GM12878 (cell line): ENCODE measurements at regions not wholly inside any gene's neighbourhood (a gene's known extent, or its start where the extent isn't known, plus 50 kb on each side); places are given as distances from the start of the nearest gene placed in this dataset.

Source experiments
- CREB1 ChIP-seq: IDR thresholded peaks from 2 replicates; pipeline ENCODE4 v1.6.1; 2012; ENCODE audit warnings: low read depth, mild to moderate bottlenecking, inconsistent platforms
- CTCF ChIP-seq, 3 experiments: IDR thresholded peaks in 2 of 3; conservative IDR thresholded peaks in 1 of 3; 2 replicates each; pipeline ENCODE4 v1.5.1; 2011; ENCODE audit warnings: low read depth in 3 of 3, low read length in 3 of 3, mild to moderate bottlenecking in 3 of 3, control low read depth in 2 of 3, moderate library complexity in 2 of 3, inconsistent platforms in 1 of 3, mixed read lengths in 1 of 3; ENCODE audit not compliant: control insufficient read depth in 2 of 3, insufficient read depth in 1 of 3; ENCODE audit errors: extremely low read depth in 1 of 3
- JUND ChIP-seq: IDR thresholded peaks from 2 replicates; pipeline ENCODE4 v1.6.1; 2012; ENCODE audit warnings: low read depth, mild to moderate bottlenecking, low read length, improper control_type of control experiment, moderate library complexity
- NRF1 ChIP-seq: conservative IDR thresholded peaks from 2 replicates; pipeline ENCODE4 v1.6.1; 2011; ENCODE audit warnings: mild to moderate bottlenecking, low read depth, low read length, improper control_type of control experiment
- POLR2AphosphoS5 ChIP-seq: IDR thresholded peaks from 2 replicates; pipeline ENCODE4 v1.6.1; 2011; ENCODE audit warnings: mild to moderate bottlenecking, low read length, inconsistent platforms
- SP1 ChIP-seq: IDR thresholded peaks from one replicate; pipeline ENCODE4 v1.6.1; 2011; ENCODE audit warnings: low read depth, low read length
- SPI1 ChIP-seq: IDR thresholded peaks from 2 replicates; pipeline ENCODE4 v1.6.1; 2011; ENCODE audit warnings: low read depth, mild to moderate bottlenecking, low read length, moderate library complexity, borderline replicate concordance; ENCODE audit not compliant: insufficient read depth
- TCF7 ChIP-seq: IDR thresholded peaks from 2 replicates; pipeline ENCODE4 v1.6.1; 2014; ENCODE audit warnings: antibody characterized with exemption, borderline replicate concordance
- TF ChIP-seq, protein P1 (sequence below): fragments of 450-650 bp; IDR thresholded peaks from 2 replicates; pipeline ENCODE4 v1.6.1; 2017; ENCODE audit warnings: antibody characterized with exemption, mild to moderate bottlenecking, moderate library complexity

DNA sequence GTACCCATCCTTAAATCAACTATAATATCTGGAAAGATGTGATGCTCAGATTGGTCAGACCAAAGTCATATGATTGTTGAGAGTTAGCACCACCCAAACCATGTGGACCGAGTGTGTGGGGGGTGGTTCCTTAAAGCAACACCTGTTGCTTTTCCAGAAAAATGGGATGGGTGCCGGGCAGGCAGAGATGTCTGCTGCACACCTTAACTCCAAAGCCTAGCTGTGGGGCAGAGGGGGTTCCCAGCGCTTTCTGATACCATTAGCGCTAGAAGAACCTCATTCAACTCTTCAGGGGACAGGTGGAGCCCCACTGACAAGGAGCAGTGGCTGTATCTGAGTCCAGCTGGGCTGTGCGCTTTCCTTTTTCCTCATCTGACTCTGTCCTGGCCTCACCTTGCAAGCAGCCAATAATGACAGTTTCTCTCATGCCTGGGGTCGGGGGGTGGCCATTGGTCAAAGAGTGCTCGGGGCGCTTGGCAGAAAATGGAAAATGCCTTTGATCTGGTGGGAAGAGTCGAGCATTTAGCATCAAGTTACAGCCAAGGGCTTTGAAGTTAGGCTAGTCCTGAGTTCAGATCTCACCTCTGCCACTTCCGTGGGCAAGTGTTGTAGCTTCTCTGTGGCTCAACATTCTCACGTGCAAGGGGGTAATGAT is 82.6 kb downstream of the IRX3 start:
- TF ChIP-seq TCF7 (no peak), NRF1 (no peak), JUND (no peak), CTCF (IDR thresholded peaks at IDR 0.05 in 2 of 3, conservative IDR thresholded peaks at IDR 0.05 in 1 of 3; ENCODE audit: control insufficient read depth in 2 of 3, extremely low read depth in 1 of 3, insufficient read depth in 1 of 3, low read depth in 3 of 3, low read length in 3 of 3) (no peak), CREB1 (no peak), POLR2AphosphoS5 (no peak), SP1 (no peak), SPI1 (no peak)
- TF ChIP-seq, protein P1, sequence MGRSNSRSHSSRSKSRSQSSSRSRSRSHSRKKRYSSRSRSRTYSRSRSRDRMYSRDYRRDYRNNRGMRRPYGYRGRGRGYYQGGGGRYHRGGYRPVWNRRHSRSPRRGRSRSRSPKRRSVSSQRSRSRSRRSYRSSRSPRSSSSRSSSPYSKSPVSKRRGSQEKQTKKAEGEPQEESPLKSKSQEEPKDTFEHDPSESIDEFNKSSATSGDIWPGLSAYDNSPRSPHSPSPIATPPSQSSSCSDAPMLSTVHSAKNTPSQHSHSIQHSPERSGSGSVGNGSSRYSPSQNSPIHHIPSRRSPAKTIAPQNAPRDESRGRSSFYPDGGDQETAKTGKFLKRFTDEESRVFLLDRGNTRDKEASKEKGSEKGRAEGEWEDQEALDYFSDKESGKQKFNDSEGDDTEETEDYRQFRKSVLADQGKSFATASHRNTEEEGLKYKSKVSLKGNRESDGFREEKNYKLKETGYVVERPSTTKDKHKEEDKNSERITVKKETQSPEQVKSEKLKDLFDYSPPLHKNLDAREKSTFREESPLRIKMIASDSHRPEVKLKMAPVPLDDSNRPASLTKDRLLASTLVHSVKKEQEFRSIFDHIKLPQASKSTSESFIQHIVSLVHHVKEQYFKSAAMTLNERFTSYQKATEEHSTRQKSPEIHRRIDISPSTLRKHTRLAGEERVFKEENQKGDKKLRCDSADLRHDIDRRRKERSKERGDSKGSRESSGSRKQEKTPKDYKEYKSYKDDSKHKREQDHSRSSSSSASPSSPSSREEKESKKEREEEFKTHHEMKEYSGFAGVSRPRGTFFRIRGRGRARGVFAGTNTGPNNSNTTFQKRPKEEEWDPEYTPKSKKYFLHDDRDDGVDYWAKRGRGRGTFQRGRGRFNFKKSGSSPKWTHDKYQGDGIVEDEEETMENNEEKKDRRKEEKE, result no peak
